ENCODE measurements at regions not wholly inside any gene's neighbourhood (a gene's known extent, or its start where the extent isn't known, plus 50 kb on each side); places are given as distances from the start of the nearest gene placed in this dataset.

DNA sequence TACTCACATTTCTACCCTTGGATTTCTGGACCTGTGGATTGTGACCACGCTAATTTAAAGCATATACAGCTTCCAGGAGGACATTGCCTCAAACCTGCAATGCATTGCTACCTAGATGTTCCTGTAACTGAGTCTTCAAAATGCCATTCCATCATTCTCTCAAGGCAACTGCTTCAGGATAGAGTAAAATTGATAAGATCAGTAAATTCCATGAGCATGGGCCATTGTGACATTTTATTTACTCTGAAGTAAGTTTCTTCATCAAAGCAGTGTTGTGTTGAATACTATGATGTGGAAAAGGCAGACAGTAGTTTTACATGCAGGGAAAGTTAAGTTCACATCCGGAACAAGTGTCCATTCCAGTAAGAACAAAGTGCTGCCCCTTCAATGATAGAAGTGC, 991.0 kb downstream of the ARAP2 start:
- no peak for DNase-seq (ENCODE audit: low read depth)
- H3K4me3 ChIP-seq (ENCODE audit: low read depth, low read length): no peak overlapping the region
- TF ChIP-seq, protein P1, sequence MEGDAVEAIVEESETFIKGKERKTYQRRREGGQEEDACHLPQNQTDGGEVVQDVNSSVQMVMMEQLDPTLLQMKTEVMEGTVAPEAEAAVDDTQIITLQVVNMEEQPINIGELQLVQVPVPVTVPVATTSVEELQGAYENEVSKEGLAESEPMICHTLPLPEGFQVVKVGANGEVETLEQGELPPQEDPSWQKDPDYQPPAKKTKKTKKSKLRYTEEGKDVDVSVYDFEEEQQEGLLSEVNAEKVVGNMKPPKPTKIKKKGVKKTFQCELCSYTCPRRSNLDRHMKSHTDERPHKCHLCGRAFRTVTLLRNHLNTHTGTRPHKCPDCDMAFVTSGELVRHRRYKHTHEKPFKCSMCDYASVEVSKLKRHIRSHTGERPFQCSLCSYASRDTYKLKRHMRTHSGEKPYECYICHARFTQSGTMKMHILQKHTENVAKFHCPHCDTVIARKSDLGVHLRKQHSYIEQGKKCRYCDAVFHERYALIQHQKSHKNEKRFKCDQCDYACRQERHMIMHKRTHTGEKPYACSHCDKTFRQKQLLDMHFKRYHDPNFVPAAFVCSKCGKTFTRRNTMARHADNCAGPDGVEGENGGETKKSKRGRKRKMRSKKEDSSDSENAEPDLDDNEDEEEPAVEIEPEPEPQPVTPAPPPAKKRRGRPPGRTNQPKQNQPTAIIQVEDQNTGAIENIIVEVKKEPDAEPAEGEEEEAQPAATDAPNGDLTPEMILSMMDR (conservative IDR thresholded peaks at IDR 0.05; ENCODE audit: low read depth, low read length): no peak

DNA sequence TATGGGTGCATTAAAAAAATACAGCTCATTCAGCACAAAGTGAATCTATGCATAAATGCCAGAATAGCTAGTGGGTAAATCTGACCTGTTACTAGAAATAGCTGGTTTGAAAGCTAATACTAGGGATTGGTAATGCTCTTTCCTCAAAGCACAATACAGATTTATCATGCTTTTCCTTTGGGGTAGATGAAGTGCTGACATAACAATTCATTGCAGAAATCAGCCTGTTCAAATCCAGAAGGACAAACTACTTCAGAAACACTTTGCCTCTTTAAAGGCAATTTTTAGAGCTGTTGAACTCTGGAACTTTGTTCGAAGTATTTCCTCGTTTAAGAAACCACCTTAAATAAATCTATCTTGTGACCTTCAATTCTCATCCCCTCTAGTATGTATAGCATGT, 957.9 kb downstream of the ARAP2 start:
- TF ChIP-seq, protein P1 (conservative IDR thresholded peaks at IDR 0.05; ENCODE audit: low read depth, low read length): no peak
- H3K4me3 ChIP-seq (ENCODE audit: low read depth, low read length): no peak overlapping the region
- no peak for DNase-seq (ENCODE audit: low read depth)

DNA sequence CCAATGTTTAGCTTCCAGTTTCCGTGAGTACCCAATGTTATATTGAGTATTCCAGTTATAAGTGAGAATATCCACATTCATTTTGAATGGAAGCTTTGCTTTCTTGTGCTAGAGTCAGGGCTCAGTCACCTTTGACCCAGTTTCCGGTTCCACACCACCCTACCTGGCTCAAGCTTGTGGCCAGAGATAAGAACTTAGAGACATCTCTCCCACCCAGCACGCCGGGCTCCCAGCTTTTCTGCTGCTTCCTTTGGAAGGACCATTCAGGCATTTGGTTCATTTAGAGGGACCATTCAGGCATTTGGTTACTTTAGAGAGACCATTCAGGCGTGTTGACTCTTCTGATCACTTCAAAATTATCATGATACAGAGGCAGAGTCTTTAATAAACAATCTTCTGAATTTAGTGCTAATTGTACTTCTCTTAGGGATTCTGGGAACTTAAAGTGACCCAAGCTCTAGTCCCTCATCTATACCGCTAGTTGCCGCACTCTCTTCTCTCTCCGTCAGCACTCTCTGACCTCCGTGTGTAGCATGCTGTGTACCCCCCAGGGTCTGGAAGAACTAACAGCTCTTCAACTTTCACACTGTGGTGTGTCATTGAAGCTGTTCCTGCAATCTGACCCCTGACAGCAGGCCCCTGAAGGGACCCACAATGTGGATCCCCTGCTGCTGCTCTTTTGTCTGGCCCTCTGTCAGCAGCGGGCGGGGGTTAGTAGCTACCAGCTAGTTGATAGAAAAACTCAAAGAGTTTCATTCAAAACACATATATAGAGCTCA, 943.1 kb downstream of the ARAP2 start:
- H3K4me3 ChIP-seq (ENCODE audit: low read depth, low read length): no peak overlapping the region
- TF ChIP-seq, protein P1 (conservative IDR thresholded peaks at IDR 0.05; ENCODE audit: low read depth, low read length): no peak
- DNase-seq (ENCODE audit: low read depth): no peak

DNA sequence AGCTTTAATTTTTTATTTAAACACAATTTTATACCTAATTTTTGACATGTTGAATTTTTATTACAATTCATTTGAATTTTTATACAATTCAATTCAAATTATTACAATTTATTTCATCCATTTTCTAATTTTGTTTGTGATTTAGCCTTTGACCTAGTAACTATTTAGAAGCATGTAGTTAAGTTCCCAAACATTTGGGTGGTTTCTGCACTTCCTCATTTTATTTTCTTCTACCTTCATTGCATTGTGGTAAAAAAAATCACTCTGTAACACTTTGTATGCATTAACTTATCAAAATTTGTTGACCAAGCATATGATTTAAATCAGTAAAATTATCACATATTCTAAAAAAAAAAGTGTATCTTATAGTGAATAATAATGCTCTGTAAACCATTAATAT, 928.9 kb downstream of the ARAP2 start:
- DNase-seq (ENCODE audit: low read depth): no peak
- TF ChIP-seq, protein P1 (conservative IDR thresholded peaks at IDR 0.05; ENCODE audit: low read depth, low read length): no peak

DNA sequence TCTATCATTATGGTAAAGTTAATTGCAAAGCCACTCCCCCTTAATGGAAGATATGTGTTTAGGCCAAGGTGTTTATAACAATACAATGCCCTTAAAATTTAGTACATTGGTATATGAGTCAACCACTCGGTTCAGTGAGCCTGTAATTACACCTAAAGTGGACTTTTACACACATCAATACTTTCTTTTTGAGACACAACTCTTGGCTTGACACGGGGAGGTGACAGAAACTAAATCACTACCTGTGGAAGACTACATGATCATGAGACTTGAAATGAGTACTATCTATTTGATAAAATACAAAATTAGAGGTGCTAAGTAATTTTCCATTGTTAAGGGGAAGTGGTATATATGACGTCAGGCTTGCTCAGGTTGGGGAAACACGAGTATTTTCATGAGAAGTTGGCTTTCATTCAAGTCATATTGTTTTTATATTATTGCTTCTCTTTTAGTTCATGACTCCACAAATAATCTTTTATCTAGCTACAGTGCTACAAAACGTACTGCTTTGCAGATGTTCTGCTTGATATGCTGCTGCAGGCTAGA, 918.3 kb downstream of the ARAP2 start:
- TF ChIP-seq, protein P1 (conservative IDR thresholded peaks at IDR 0.05; ENCODE audit: low read depth, low read length): no peak
- DNase-seq (ENCODE audit: low read depth): no peak
- no peak overlapping the region for H3K4me3 ChIP-seq (ENCODE audit: low read depth, low read length)

More for the DNA sequence above, 928.9 kb downstream of the ARAP2 start:
- no peak overlapping the region for H3K4me3 ChIP-seq (ENCODE audit: low read depth, low read length)

DNA sequence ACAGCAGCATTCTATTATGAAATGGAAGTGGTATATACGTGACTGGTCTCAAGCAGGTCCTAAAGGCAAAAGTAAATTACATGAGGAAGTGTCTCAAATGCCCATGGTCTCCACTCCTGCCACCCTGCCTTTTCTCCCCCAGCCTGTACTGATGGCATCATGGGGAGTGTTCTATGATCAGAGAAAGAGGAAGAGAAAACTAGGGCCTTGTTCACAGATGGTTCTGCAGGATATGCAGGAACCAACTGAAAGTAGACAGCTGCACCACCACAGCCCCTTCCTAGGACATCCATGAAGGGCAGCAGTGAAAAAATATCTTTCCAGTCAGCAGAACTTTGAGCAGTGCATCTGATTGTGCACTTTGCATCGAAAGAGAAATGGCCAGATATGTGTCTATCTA, 901.5 kb downstream of the ARAP2 start:
- H3K4me3 ChIP-seq (ENCODE audit: low read depth, low read length): no peak overlapping the region
- TF ChIP-seq, protein P1 (conservative IDR thresholded peaks at IDR 0.05; ENCODE audit: low read depth, low read length): no peak
- DNase-seq (ENCODE audit: low read depth): no peak

DNA sequence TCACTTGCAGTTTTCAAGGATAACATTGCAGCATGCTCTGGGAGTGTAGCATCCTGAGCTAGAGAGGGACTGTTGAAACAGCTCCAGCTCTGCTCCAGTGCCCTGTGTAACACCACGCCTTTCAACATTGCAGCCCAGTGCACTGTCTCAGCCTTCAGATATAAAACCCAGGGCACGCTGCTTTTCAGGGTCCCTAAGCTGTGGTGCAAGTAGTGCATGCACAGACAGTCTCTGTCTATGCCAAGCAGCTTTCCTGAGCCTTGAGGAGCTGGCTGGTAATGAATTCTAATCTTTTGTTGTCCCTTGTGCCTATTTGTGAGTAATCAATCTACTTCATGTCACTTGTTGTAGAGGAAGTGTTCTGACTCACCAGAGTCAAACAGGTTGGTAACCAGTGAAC, 897.0 kb downstream of the ARAP2 start:
- H3K4me3 ChIP-seq (ENCODE audit: low read depth, low read length): no peak overlapping the region
- no peak for DNase-seq (ENCODE audit: low read depth)
- TF ChIP-seq, protein P1 (conservative IDR thresholded peaks at IDR 0.05; ENCODE audit: low read depth, low read length): no peak
